ENCODE measurements at regions not wholly inside any gene's neighbourhood (a gene's known extent, or its start where the extent isn't known, plus 50 kb on each side); places are given as distances from the start of the nearest gene placed in this dataset.
A peak's percentile ranks its signal among the peaks of the same experiment; 100 is the strongest.
"Not testable (repeated sequence)": the region's sequence is repeated elsewhere in the genome, so short reads cannot be mapped to it uniquely, and the experiment has no call there.

DNA sequence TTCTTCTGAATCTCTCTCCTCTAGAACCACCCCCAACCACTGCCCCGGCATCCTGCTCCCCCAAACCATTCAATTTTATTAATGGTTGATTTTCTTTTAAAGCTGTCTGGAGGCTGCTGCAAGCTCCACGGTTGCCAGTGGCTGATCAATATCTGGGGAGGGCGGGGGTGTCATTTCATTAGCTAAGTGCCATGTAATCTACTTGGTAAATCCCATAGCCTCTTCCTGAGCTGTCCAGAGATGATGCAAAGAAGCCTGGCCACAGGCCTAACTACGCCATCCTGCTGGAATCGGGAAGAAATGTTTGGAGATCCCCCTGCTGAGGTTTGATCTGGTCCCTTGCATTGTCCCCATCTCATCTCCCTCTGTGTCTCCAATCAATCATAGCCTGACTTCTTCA, 440.1 kb downstream of the MIAT start:
- no peak for DNase-seq (ENCODE audit: low spot score)

GRCh38 chr22:27097933-27098332, 440.5 kb downstream of the MIAT start:
- DNase-seq (ENCODE audit: low spot score), result peak; percentile 45

- DNase-seq (ENCODE audit: low spot score), result no peak
Observed at GRCh38 chr22:27099946-27100722, 442.7 kb downstream of the MIAT start.

DNA sequence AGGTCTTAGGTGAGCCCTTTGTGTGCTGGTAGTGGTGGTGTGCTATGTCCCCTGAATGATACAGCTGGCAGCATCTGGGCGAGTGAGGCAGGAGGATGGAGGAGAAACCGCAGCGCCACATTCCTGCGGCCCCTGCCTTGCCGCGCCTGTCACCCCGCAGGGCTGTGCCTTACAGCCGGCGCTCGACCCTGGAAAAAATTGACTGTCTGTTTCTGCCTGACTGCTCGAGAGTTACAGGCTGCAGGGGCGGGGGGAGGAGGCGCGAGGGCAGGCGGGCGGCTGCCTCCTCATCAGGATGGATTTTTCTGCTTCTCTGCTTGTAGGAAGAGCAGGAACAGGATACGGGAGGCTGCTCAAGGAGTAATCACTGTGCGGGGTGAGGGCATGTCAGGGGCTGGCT, 443.4 kb downstream of the MIAT start:
- peak; percentile 79 for DNase-seq (ENCODE audit: low spot score)

GRCh38 chr22:27101288-27101687, 443.9 kb downstream of the MIAT start:
- no peak for DNase-seq (ENCODE audit: low spot score)

GRCh38 chr22:27104449-27104848, 447.1 kb downstream of the MIAT start:
- DNase-seq (ENCODE audit: low spot score), result no peak

GRCh38 chr22:27105142-27106025, 448.0 kb downstream of the MIAT start:
- peak; percentile 85 for DNase-seq (ENCODE audit: low spot score)

- no peak for DNase-seq (ENCODE audit: low spot score)
Observed at GRCh38 chr22:27106985-27107384, 449.6 kb downstream of the MIAT start.

- DNase-seq (ENCODE audit: low spot score), result no peak
Observed at GRCh38 chr22:27107386-27107785, 450.0 kb downstream of the MIAT start.

GRCh38 chr22:27107824-27108223, 450.4 kb downstream of the MIAT start:
- peak; percentile 85 for DNase-seq (ENCODE audit: low spot score)

DNA sequence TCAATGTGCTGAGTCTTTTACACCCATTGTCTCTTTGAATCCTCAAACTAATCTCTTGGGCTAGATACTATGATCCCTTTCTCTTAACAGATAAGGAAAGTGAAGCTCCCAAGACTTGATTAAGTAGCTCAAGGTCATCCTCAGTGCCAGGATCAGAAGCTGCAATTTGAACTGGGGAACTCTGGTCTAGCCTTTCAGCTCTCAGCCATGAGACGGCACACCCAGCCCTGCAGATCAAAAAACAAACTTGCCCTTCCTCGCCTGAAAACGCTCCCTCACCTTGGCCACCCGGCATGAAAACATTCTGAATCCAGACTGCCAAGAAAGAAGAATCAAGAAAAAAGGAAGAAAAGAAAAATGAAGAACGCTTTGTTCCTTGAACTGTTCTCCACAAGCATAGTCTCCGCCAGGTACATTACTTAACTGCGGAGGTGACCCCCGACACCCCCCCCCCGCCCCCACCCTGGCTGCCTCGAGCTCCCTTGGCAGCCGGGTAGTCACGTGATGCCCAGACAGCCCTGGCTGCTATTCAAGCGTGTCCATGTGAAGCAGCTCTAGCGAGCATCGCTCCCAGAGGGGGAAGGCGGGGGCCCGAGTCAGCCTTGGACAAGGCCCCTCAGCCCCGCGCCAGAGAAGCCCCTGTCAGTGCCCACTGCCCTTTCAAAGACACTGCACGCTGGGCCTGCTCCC, 451.2 kb downstream of the MIAT start:
- DNase-seq (ENCODE audit: low spot score), result no peak

GRCh38 chr22:27109406-27109805, 452.0 kb downstream of the MIAT start:
- DNase-seq (ENCODE audit: low spot score), result not testable (repeated sequence)

- DNase-seq (ENCODE audit: low spot score), result peak; percentile 55
Observed at GRCh38 chr22:27110665-27111451, 453.5 kb downstream of the MIAT start.

GRCh38 chr22:27111796-27112672, 454.6 kb downstream of the MIAT start:
- no peak for DNase-seq (ENCODE audit: low spot score)

DNA sequence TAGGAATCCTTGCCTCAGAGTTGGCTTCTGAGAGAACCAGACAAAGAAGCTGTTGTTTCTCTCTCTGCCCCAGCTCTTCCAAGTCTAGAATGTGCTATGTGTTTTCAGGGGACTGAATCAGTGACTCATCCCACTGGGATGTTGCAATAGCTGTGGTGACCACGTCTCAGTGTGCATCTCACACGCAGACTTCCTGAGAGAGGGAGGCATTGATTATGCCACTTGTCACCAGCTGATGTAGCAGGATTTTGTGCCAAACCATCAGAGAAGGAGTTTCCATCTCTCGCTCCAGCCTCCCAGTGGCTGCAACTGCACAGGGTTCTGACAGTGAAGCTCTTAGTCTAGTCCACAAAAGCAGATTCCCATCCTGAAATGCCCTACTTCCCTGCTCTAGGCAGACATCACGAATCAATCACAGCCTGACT, 455.8 kb downstream of the MIAT start:
- DNase-seq (ENCODE audit: low spot score), result peak; percentile 96

DNA sequence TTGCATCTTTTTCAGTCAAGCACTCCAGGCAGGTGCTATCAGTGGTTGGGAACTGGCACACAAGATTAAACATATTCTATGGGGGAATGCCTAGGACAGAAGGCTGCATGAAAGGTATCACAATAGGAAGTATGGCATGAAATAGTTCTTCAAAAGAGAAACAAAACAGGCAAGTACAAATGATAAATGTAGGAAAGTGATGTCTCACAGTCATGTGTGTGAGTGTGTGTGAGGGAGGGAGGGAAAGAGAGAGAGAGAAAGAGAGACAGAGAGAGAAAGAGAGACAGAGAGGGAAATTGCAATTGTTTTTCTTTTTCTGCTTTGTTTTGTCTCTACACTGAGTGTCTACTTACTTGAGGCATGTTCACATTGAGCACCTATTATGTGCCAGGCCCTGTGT, 456.3 kb downstream of the MIAT start:
- DNase-seq (ENCODE audit: low spot score), result no peak

- DNase-seq (ENCODE audit: low spot score), result no peak
Observed at GRCh38 chr22:27114186-27114585, 456.8 kb downstream of the MIAT start.

- no peak for DNase-seq (ENCODE audit: low spot score)
Observed at GRCh38 chr22:27115410-27115809, 458.0 kb downstream of the MIAT start.

DNA sequence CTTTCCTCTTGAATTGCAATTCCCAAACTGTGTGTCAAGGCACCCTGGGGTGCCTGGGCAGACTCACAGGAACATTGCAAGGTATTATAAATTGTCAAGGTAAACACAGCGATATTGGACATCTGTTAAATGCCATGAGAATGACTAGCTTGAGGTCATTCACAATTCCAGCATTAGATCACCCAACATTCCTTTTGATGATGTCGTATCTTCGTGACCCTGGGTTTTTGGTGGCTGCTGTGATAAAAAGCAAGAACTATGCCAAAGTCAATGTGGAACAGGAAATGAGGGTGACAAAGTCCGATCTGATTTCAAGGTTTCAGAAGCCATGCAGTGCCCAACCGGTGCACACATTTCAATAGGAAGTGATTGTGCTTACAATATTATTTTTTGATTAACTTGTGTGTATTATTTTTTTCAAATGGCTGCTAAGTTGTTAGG, 458.4 kb downstream of the MIAT start:
- peak; percentile 72 for DNase-seq (ENCODE audit: low spot score)

DNA sequence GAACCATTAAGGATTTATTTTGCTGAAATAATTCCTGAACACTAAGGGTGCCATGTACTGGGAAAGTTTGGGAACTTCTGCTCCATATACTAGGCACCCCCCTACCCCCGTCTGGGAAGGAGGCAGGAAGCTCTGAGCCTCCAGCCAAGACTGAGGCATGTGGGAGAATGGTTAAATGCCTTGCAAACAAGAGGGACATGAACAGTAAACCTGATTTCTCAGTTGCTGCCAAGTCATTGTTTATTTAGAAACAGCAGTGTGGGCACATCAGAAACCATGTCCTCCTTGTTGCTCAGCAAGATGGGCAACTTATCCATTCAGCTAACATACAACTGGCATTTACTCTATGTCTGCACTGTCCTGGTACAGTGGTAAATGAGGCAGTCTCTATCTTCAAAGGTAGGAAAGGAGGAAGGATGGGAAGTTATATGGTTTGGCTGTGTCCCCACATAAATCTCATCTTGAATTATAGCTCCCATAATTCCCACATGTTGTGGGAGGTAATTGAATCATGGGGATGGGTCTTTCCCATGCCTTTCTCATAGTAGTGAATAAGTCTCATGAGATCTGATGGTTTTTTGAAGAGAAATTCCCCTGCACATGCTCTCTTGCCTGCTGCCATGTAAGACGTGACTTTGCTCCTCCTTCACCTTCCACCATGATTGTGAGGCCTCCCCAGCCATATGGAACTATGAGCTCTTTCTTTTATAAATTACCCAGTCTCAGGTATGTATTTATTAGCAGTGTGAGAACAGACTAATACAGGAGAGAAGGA, 459.1 kb downstream of the MIAT start:
- no peak for DNase-seq (ENCODE audit: low spot score)
